KMS-11 (cell line): ENCODE measurements at regions not wholly inside any gene's neighbourhood (a gene's known extent, or its start where the extent isn't known, plus 50 kb on each side); places are given as distances from the start of the nearest gene placed in this dataset.

Experiments
- H2AFZ ChIP-seq: fragments of 200-600 bp; sonication (generic); 2 replicates; pipeline ENCODE4 v1.6.1; 2016; ENCODE audit warnings: antibody characterized with exemption, mixed run types, low read depth
- H3K27ac ChIP-seq: fragments of 200-600 bp; sonication (generic); 2 replicates; pipeline ENCODE4 v1.6.1; 2016; ENCODE audit warnings: mild to moderate bottlenecking, mixed run types
- H3K27me3 ChIP-seq: fragments of 200-600 bp; sonication (generic); 2 replicates; pipeline ENCODE4 v1.6.1; 2017; ENCODE audit warnings: mild to moderate bottlenecking, low read depth, mixed run types, moderate library complexity; ENCODE audit not compliant: insufficient read depth
- H3K36me3 ChIP-seq: fragments of 200-600 bp; sonication (generic); 2 replicates; pipeline ENCODE4 v1.6.1; 2017; ENCODE audit warnings: mild to moderate bottlenecking, mixed run types; ENCODE audit not compliant: insufficient read depth
- H3K4me1 ChIP-seq: fragments of 200-600 bp; sonication (generic); 2 replicates; pipeline ENCODE4 v1.6.1; 2016; ENCODE audit warnings: mild to moderate bottlenecking, low read depth, mixed run types; ENCODE audit not compliant: poor library complexity, severe bottlenecking
- H3K4me2 ChIP-seq: fragments of 200-600 bp; sonication (generic); 2 replicates; pipeline ENCODE4 v1.7.0; 2016; ENCODE audit warnings: mild to moderate bottlenecking, mixed run types
- H3K4me3 ChIP-seq: fragments of 200-600 bp; sonication (generic); IDR thresholded peaks from 2 replicates; pipeline ENCODE4 v1.6.1; 2017; ENCODE audit warnings: low read depth, low read length, mixed read lengths; ENCODE audit not compliant: insufficient read depth
- H3K79me2 ChIP-seq: fragments of 200-600 bp; sonication (generic); 2 replicates; pipeline ENCODE4 v1.6.1; 2016; ENCODE audit warnings: low read depth, mixed run types; ENCODE audit not compliant: insufficient read depth
- H3K9ac ChIP-seq: fragments of 200-600 bp; sonication (generic); 2 replicates; pipeline ENCODE4 v1.6.1; 2016; ENCODE audit warnings: mild to moderate bottlenecking, mixed run types
- H4K20me1 ChIP-seq: fragments of 200-600 bp; sonication (generic); 2 replicates; pipeline ENCODE4 v1.6.1; 2016; ENCODE audit warnings: mild to moderate bottlenecking, mixed run types; ENCODE audit not compliant: insufficient read depth
- CTCF ChIP-seq: fragments of 200-600 bp; sonication (generic); conservative IDR thresholded peaks from 2 replicates; pipeline ENCODE4 v1.6.1; 2017; ENCODE audit warnings: low read depth, mild to moderate bottlenecking, antibody characterized with exemption, low read length, moderate library complexity, mixed read lengths

DNA sequence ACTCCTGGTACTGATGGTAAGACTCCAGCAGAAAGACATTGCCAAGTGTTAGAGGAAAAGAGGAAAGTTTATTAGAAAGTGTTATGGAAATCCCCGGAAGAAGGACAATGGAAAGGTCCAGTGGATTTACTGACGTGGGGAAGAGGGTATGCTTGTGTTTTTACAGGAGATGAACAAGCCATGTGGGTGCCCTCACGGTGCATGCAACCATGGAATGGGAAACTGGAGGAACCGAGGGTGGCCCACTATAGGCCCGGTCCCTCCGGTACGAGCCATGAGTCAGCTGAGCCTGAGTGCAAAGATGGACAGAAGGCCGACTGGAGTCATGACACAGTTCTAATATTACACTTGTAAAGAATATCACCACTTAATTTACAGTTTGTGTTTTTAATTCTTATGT lies 123.3 kb upstream of the ZCCHC13 start:
- Histone ChIP-seq H2AFZ (no peak overlapping the region), H3K9ac (no peak overlapping the region), H4K20me1 (no peaks in the 10 kb centered on the region), H3K27ac (no peak overlapping the region), H3K4me1 (no peaks in the 10 kb centered on the region), H3K4me2 (no peak overlapping the region), H3K4me3 (no peak overlapping the region), H3K79me2 (no peaks in the 10 kb centered on the region), H3K27me3 (no peaks in the 10 kb centered on the region), H3K36me3 (no peaks in the 10 kb centered on the region)
- no peak for TF ChIP-seq CTCF

- H3K27ac ChIP-seq, result no peak overlapping the region
- H3K4me2 ChIP-seq, result no peak overlapping the region
- no peaks in the 10 kb centered on the region for H4K20me1 ChIP-seq
- H3K79me2 ChIP-seq, result no peaks in the 10 kb centered on the region
- H3K36me3 ChIP-seq, result no peaks in the 10 kb centered on the region
- no peaks in the 10 kb centered on the region for H3K4me1 ChIP-seq
- H3K4me3 ChIP-seq, result no peak overlapping the region
- no peak overlapping the region for H3K9ac ChIP-seq
- H3K27me3 ChIP-seq, result no peaks in the 10 kb centered on the region
- H2AFZ ChIP-seq, result no peak overlapping the region
- no peak for TF ChIP-seq CTCF
Observed at GRCh38 chrX:74179990-74180389, 124.0 kb upstream of the ZCCHC13 start.

DNA sequence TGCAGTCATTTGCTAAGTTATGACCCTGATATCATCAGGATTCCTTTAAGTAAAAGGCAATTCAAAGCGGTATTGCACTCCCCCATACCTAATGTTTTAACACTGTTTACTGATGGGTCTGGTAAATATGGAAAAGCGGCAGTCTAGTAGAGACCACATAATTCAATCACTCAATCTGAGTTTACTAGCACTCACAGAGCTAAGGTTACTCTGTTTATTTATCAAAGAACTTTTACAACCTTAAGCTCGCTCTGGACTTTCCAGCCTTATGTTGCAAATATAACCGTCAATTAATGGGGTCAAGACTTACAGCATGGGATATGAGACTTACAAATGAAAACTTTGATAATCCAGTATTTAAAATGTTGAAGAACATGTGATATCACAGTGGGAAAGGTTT lies 124.5 kb upstream of the ZCCHC13 start:
- Histone ChIP-seq H4K20me1 (no peaks in the 10 kb centered on the region), H3K9ac (no peak overlapping the region), H3K79me2 (no peaks in the 10 kb centered on the region), H3K27me3 (no peaks in the 10 kb centered on the region), H3K4me3 (no peak overlapping the region), H3K27ac (no peak overlapping the region), H3K4me1 (no peaks in the 10 kb centered on the region), H3K4me2 (no peak overlapping the region), H3K36me3 (no peaks in the 10 kb centered on the region), H2AFZ (no peak overlapping the region)
- no peak for TF ChIP-seq CTCF

DNA sequence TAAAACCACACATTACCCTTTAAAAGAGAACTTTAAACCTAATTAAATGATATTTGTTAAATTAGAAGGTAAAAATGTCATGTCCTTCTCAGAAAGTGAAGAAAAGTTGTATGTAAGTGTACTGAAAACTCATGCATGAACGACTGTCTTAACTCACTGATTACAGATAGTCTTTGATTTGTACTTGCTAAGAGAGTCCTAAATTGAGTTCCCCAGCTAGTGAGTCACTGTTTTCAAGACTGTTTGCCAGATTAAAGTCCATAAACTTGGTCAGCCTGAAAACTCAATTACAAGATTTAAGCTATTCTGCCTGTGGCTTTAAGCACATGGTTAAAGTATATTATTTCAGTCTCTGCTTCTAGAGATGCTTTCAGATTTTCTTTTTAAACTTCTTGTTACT lies 124.9 kb upstream of the ZCCHC13 start:
- Histone ChIP-seq H3K4me3 (no peak overlapping the region), H3K9ac (no peak overlapping the region), H2AFZ (no peak overlapping the region), H4K20me1 (no peaks in the 10 kb centered on the region), H3K36me3 (no peaks in the 10 kb centered on the region), H3K79me2 (no peaks in the 10 kb centered on the region), H3K27ac (no peak overlapping the region), H3K27me3 (no peaks in the 10 kb centered on the region), H3K4me2 (no peak overlapping the region), H3K4me1 (no peaks in the 10 kb centered on the region)
- no peak for TF ChIP-seq CTCF

DNA sequence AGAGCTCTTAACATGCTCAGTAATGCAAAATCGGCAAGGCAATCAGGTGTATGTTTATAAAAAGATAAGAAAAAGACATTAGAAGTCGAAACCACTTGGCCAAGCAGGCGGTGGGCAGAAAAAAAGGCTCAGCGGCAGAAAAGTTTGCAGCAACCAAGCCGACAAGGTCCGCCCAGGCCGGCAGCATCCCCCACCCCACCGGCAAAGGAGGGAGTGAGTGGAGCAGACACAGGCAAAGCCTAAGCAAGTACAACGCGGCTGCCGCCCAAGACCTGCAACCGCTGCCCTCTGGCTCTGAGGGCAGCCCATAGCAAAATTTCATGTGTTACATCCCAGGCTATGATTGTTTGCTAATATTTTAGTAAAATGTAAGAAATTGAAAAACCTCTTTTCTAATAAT lies 125.4 kb upstream of the ZCCHC13 start:
- no peak overlapping the region for H3K9ac ChIP-seq
- no peaks in the 10 kb centered on the region for H3K4me1 ChIP-seq
- no peak overlapping the region for H3K4me3 ChIP-seq
- no peak overlapping the region for H3K27ac ChIP-seq
- H3K4me2 ChIP-seq, result no peak overlapping the region
- H3K36me3 ChIP-seq, result no peaks in the 10 kb centered on the region
- no peaks in the 10 kb centered on the region for H4K20me1 ChIP-seq
- H3K27me3 ChIP-seq, result no peaks in the 10 kb centered on the region
- no peaks in the 10 kb centered on the region for H3K79me2 ChIP-seq
- TF ChIP-seq CTCF, result no peak
- H2AFZ ChIP-seq, result no peak overlapping the region
